ENCODE measurements at regions not wholly inside any gene's neighbourhood (a gene's known extent, or its start where the extent isn't known, plus 50 kb on each side); places are given as distances from the start of the nearest gene placed in this dataset.

DNA sequence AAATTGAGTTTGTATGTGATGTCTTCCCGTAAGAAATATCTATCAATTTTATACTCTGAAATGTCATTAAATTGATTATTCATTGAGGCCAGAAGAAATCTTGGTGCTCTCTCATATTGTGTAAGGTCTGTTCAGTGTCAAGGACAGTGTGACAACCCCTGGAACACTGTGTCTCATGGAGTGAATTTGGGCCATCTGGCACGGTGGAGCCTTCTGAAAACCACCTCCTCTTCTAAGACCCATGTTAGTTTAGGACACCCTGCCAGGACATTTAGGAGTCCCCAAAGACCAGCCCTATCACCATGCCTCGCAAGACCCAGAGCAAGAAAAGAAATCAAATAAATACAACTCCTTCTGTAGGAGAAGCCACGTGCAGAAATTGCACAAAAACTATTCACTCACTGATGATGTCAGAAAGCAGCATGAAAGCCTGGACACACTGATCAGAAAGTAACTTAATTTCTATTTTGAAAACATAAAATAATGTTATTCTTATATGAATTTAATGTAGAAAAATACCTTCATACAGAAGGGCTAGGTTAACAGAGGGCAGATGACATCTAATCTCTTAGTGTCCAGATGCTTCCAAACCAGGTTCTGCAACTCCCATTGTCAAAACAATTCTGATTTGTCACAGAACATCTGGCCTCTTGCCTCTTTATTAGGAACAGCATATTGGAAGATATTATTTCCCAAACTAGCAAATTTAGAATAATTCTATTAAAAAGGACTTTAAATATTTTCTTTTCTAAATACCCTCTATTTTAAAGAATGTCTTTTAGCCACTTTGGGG is 298.8 kb downstream of the NR2F1-AS1 start:
- TF ChIP-seq, protein P1, sequence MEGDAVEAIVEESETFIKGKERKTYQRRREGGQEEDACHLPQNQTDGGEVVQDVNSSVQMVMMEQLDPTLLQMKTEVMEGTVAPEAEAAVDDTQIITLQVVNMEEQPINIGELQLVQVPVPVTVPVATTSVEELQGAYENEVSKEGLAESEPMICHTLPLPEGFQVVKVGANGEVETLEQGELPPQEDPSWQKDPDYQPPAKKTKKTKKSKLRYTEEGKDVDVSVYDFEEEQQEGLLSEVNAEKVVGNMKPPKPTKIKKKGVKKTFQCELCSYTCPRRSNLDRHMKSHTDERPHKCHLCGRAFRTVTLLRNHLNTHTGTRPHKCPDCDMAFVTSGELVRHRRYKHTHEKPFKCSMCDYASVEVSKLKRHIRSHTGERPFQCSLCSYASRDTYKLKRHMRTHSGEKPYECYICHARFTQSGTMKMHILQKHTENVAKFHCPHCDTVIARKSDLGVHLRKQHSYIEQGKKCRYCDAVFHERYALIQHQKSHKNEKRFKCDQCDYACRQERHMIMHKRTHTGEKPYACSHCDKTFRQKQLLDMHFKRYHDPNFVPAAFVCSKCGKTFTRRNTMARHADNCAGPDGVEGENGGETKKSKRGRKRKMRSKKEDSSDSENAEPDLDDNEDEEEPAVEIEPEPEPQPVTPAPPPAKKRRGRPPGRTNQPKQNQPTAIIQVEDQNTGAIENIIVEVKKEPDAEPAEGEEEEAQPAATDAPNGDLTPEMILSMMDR (IDR thresholded peaks at IDR 0.05; ENCODE audit: insufficient read depth, low read length) = no peak
- TF ChIP-seq GABPA (IDR thresholded peaks at IDR 0.05; ENCODE audit: low read depth) (no peak), SPI1 (IDR thresholded peaks at IDR 0.05; ENCODE audit: borderline replicate concordance, low read depth) (no peak), POLR2AphosphoS5 (IDR thresholded peaks at IDR 0.05; ENCODE audit: low read depth) (no peak)
- TF ChIP-seq, protein P2, sequence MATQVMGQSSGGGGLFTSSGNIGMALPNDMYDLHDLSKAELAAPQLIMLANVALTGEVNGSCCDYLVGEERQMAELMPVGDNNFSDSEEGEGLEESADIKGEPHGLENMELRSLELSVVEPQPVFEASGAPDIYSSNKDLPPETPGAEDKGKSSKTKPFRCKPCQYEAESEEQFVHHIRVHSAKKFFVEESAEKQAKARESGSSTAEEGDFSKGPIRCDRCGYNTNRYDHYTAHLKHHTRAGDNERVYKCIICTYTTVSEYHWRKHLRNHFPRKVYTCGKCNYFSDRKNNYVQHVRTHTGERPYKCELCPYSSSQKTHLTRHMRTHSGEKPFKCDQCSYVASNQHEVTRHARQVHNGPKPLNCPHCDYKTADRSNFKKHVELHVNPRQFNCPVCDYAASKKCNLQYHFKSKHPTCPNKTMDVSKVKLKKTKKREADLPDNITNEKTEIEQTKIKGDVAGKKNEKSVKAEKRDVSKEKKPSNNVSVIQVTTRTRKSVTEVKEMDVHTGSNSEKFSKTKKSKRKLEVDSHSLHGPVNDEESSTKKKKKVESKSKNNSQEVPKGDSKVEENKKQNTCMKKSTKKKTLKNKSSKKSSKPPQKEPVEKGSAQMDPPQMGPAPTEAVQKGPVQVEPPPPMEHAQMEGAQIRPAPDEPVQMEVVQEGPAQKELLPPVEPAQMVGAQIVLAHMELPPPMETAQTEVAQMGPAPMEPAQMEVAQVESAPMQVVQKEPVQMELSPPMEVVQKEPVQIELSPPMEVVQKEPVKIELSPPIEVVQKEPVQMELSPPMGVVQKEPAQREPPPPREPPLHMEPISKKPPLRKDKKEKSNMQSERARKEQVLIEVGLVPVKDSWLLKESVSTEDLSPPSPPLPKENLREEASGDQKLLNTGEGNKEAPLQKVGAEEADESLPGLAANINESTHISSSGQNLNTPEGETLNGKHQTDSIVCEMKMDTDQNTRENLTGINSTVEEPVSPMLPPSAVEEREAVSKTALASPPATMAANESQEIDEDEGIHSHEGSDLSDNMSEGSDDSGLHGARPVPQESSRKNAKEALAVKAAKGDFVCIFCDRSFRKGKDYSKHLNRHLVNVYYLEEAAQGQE (IDR thresholded peaks at IDR 0.05; ENCODE audit: insufficient replicate concordance, low read depth) = no peak

Measured in HL-60 (cell line).